Stimulated activated CD8-positive, alpha-beta memory T cell treated with anti-CD3 and anti-CD28 coated beads, Interleukin-4, amount 100 ng/mL, for 48 hours (primary cell): ENCODE measurements at regions not wholly inside any gene's neighbourhood (a gene's known extent, or its start where the extent isn't known, plus 50 kb on each side); places are given as distances from the start of the nearest gene placed in this dataset.
"Not testable (repeated sequence)": the region's sequence is repeated elsewhere in the genome, so short reads cannot be mapped to it uniquely, and the experiment has no call there.

Experiments used
- DNase-seq: peaks from one replicate; pipeline ENCODE4 v3.0.0-alpha.2; 2020

- DNase-seq: no peak
Measured at GRCh38 chr3:87564438-87564837, 288.1 kb upstream of the POU1F1 start.

- no peak for DNase-seq
Measured at GRCh38 chr3:87563712-87564111, 287.3 kb upstream of the POU1F1 start.

GRCh38 chr3:87558492-87558891 lies 282.1 kb upstream of the POU1F1 start:
- DNase-seq: no peak

- no peak for DNase-seq
Measured at GRCh38 chr3:87555290-87555689, 278.9 kb upstream of the POU1F1 start.

GRCh38 chr3:87553058-87553457 lies 276.7 kb upstream of the POU1F1 start:
- no peak for DNase-seq

- DNase-seq: no peak
Measured at GRCh38 chr3:87550892-87551291, 274.5 kb upstream of the POU1F1 start.

- no peak for DNase-seq
Measured at GRCh38 chr3:87549208-87549607, 272.8 kb upstream of the POU1F1 start.

- DNase-seq: no peak
Measured at GRCh38 chr3:87548271-87548670, 271.9 kb upstream of the POU1F1 start.

- DNase-seq: no peak
Measured at GRCh38 chr3:87546216-87546615, 269.8 kb upstream of the POU1F1 start.

GRCh38 chr3:87543408-87543807 lies 267.0 kb upstream of the POU1F1 start:
- not testable (repeated sequence) for DNase-seq

- DNase-seq: no peak
Measured at GRCh38 chr3:87541723-87542122, 265.3 kb upstream of the POU1F1 start.

- not testable (repeated sequence) for DNase-seq
Measured at GRCh38 chr3:87538722-87539121, 262.3 kb upstream of the POU1F1 start.

- no peak for DNase-seq
Measured at GRCh38 chr3:87509401-87509800, 233.0 kb upstream of the POU1F1 start.

GRCh38 chr3:87508921-87509320 lies 232.5 kb upstream of the POU1F1 start:
- no peak for DNase-seq

GRCh38 chr3:87507753-87508152 lies 231.4 kb upstream of the POU1F1 start:
- no peak for DNase-seq

GRCh38 chr3:87503900-87504498 lies 227.6 kb upstream of the POU1F1 start:
- DNase-seq: no peak

GRCh38 chr3:87501076-87501475 lies 224.7 kb upstream of the POU1F1 start:
- DNase-seq: no peak

GRCh38 chr3:87498358-87499080 lies 222.1 kb upstream of the POU1F1 start:
- DNase-seq: no peak

GRCh38 chr3:87495938-87496337 lies 219.6 kb upstream of the POU1F1 start:
- no peak for DNase-seq

- DNase-seq: no peak
Measured at GRCh38 chr3:87494264-87494663, 217.9 kb upstream of the POU1F1 start.

GRCh38 chr3:87491843-87492242 lies 215.5 kb upstream of the POU1F1 start:
- no peak for DNase-seq

GRCh38 chr3:87489892-87490291 lies 213.5 kb upstream of the POU1F1 start:
- no peak for DNase-seq

- DNase-seq: no peak
Measured at GRCh38 chr3:87488765-87489164, 212.4 kb upstream of the POU1F1 start.

- not testable (repeated sequence) for DNase-seq
Measured at GRCh38 chr3:87486635-87487034, 210.3 kb upstream of the POU1F1 start.

- DNase-seq: no peak
Measured at GRCh38 chr3:87486115-87486514, 209.7 kb upstream of the POU1F1 start.
